A549 (cell line): ENCODE measurements at regions not wholly inside any gene's neighbourhood (a gene's known extent, or its start where the extent isn't known, plus 50 kb on each side); places are given as distances from the start of the nearest gene placed in this dataset.

Experiments
- ATAC-seq, 2 experiments: fragments of 200-7000 bp in 1 of 2; fragments of >200 bp in 1 of 2; cut with Nextera tagmentation in 1 of 2; cut with Tn5 transposase in 1 of 2; 3 replicates each; pipeline versions ENCODE4 v1.8.0 to v1.9.1; 2018 to 2020; ENCODE audit warnings: mild to moderate bottlenecking in 1 of 2, moderate library complexity in 1 of 2
- CTCF ChIA-PET: fragments of 300-600 bp; sonication (Branson Sonifier 250); formaldehyde crosslinking; extraction: SDS; loops from one replicate; lab custom pipeline; 2021; ENCODE audit warnings: antibody characterized with exemption, inconsistent platforms; lab: Yijun Ruan, JAX
- POLR2A ChIA-PET: fragments of 350-600 bp; formaldehyde crosslinking; extraction: SDS; loops from one replicate; lab custom pipeline; 2021; ENCODE audit warnings: antibody characterized with exemption, inconsistent platforms; lab: Yijun Ruan, JAX
- DNase-seq, 2 experiments: peaks; one replicate each; pipeline versions ENCODE4 v3.0.0 to v3.0.0-alpha.2; 2011 to 2016; ENCODE audit warnings: low read depth in 1 of 2, low spot score in 1 of 2
- FAIRE-seq: peaks from 2 replicates; lab custom pipeline; 2011; peaks lifted over from hg19 to GRCh38; lab: Jason Lieb, UNC
- H3K27ac ChIP-seq, 2 experiments: fragments of >200 bp; sonication (Bioruptor Twin); formaldehyde crosslinking; 3 replicates each; pipeline ENCODE4 v1.5.1; 2016 to 2017
- H3K4me1 ChIP-seq: fragments of >200 bp; sonication (Bioruptor Twin); formaldehyde crosslinking; 3 replicates; pipeline ENCODE4 v1.6.1; 2016
- H3K4me2 ChIP-seq: fragments of >200 bp; sonication (Bioruptor Twin); formaldehyde crosslinking; 3 replicates; pipeline ENCODE4 v1.6.1; 2016
- H3K4me3 ChIP-seq: fragments of >200 bp; sonication (Bioruptor Twin); formaldehyde crosslinking; 3 replicates; pipeline ENCODE4 v1.5.1; 2016
- H3K9me3 ChIP-seq: fragments of >200 bp; sonication (Bioruptor Twin); formaldehyde crosslinking; 3 replicates; pipeline ENCODE4 v1.6.1; 2016
- BHLHE40 ChIP-seq: IDR thresholded peaks from 2 replicates; pipeline ENCODE4 v1.6.1; 2012; ENCODE audit warnings: low read depth, low read length, inconsistent platforms
- CBX8 ChIP-seq: fragments of 200-600 bp; sonication (generic); IDR thresholded peaks from 2 replicates; pipeline ENCODE4 v1.6.1; 2016
- CEBPB ChIP-seq, 2 experiments: fragments of >200 bp in 1 of 2; sonication (Bioruptor Twin) in 1 of 2; formaldehyde crosslinking in 1 of 2; IDR thresholded peaks; 2 replicates each; pipeline ENCODE4 v1.6.1; 2012 to 2016
- EHF ChIP-seq: fragments of 250-450 bp; sonication (Bioruptor Pico); IDR thresholded peaks from 2 replicates; pipeline ENCODE4 v1.5.0; 2020; ENCODE audit warnings: mild to moderate bottlenecking
- EHMT2 ChIP-seq: fragments of 200-600 bp; sonication (generic); IDR thresholded peaks from 2 replicates; pipeline ENCODE4 v1.6.1; 2016; ENCODE audit warnings: antibody characterized with exemption, low read depth, mild to moderate bottlenecking, moderate library complexity
- ESRRA ChIP-seq: fragments of 150-350 bp; IDR thresholded peaks from 2 replicates; pipeline ENCODE4 v1.6.1; 2014; ENCODE audit warnings: mild to moderate bottlenecking, low read length, borderline replicate concordance
- FOSB ChIP-seq: fragments of 250-450 bp; sonication (Bioruptor Pico); IDR thresholded peaks from 2 replicates; pipeline ENCODE4 v1.5.0; 2020; ENCODE audit warnings: mild to moderate bottlenecking, moderate library complexity
- FOSL2 ChIP-seq, 2 experiments: fragments of 450-650 bp in 1 of 2; fragments of >200 bp in 1 of 2; sonication (Bioruptor Twin) in 1 of 2; formaldehyde crosslinking; IDR thresholded peaks; 2 replicates each; pipeline versions ENCODE4 v1.5.0 to v1.6.1; 2016 to 2020; ENCODE audit warnings: mild to moderate bottlenecking in 1 of 2, moderate library complexity in 1 of 2
- FOXS1 ChIP-seq: fragments of 250-450 bp; sonication (Bioruptor Pico); IDR thresholded peaks from 2 replicates; pipeline ENCODE4 v1.5.0; 2020; ENCODE audit warnings: mild to moderate bottlenecking, moderate library complexity
- GATA3 ChIP-seq: IDR thresholded peaks from 2 replicates; pipeline ENCODE4 v1.6.1; 2012; ENCODE audit warnings: borderline replicate concordance
- HEYL ChIP-seq: fragments of 250-450 bp; sonication (Bioruptor Pico); IDR thresholded peaks from 2 replicates; pipeline ENCODE4 v1.8.0; 2021; ENCODE audit warnings: mild to moderate bottlenecking, moderate library complexity
- HOXA7 ChIP-seq: fragments of 250-450 bp; sonication (Bioruptor Pico); IDR thresholded peaks from 2 replicates; pipeline ENCODE4 v1.5.0; 2020; ENCODE audit warnings: mild to moderate bottlenecking, moderate library complexity
- HOXB13 ChIP-seq: fragments of 250-450 bp; sonication (Bioruptor Pico); IDR thresholded peaks from 2 replicates; pipeline ENCODE4 v1.5.0; 2020; ENCODE audit warnings: low read depth, mild to moderate bottlenecking, moderate library complexity
- HOXB5 ChIP-seq: fragments of 250-450 bp; sonication (Bioruptor Pico); IDR thresholded peaks from 2 replicates; pipeline ENCODE4 v1.5.0; 2020; ENCODE audit warnings: mild to moderate bottlenecking, moderate library complexity
- KDM1A ChIP-seq: fragments of 200-600 bp; sonication (generic); IDR thresholded peaks from 2 replicates; pipeline ENCODE4 v1.6.1; 2016; ENCODE audit warnings: low read depth, mild to moderate bottlenecking
- KDM5A ChIP-seq: fragments of 200-600 bp; sonication (generic); IDR thresholded peaks from 2 replicates; pipeline ENCODE4 v1.6.1; 2016; ENCODE audit warnings: antibody characterized with exemption, mild to moderate bottlenecking
- MAFK ChIP-seq: fragments of 450-650 bp; IDR thresholded peaks from 2 replicates; pipeline ENCODE4 v1.6.1; 2014; ENCODE audit not compliant: partially characterized antibody
- MYC ChIP-seq: IDR thresholded peaks from 2 replicates; pipeline ENCODE4 v1.6.1; 2012; ENCODE audit warnings: mild to moderate bottlenecking, inconsistent platforms, low read length, improper control_type of control experiment, borderline replicate concordance
- NFE2L2 ChIP-seq: fragments of 150-350 bp; conservative IDR thresholded peaks from 2 replicates; pipeline ENCODE4 v1.6.1; 2014; ENCODE audit warnings: low read length
- PHF8 ChIP-seq: fragments of 200-600 bp; sonication (generic); IDR thresholded peaks from 2 replicates; pipeline ENCODE4 v1.6.1; 2016; ENCODE audit warnings: low read depth, mild to moderate bottlenecking, antibody characterized with exemption, moderate library complexity, borderline replicate concordance
- POLR2AphosphoS2 ChIP-seq: conservative IDR thresholded peaks from 2 replicates; pipeline ENCODE4 v1.6.1; 2012; ENCODE audit warnings: low read length, improper control_type of control experiment, inconsistent platforms
- RAD21 ChIP-seq, 2 experiments: fragments of >200 bp in 1 of 2; sonication (Bioruptor Twin) in 1 of 2; formaldehyde crosslinking in 1 of 2; IDR thresholded peaks in 1 of 2; conservative IDR thresholded peaks in 1 of 2; 2 replicates in 1 of 2; 3 replicates in 1 of 2; pipeline ENCODE4 v1.6.1; 2012 to 2018; ENCODE audit warnings: inconsistent platforms in 1 of 2
- RARB ChIP-seq: fragments of 250-450 bp; sonication (Bioruptor Pico); IDR thresholded peaks from 2 replicates; pipeline ENCODE4 v1.8.0; 2021; ENCODE audit warnings: mild to moderate bottlenecking, moderate library complexity
- RFX5 ChIP-seq: fragments of 450-650 bp; IDR thresholded peaks from 2 replicates; pipeline ENCODE4 v1.7.1; 2014; ENCODE audit warnings: antibody characterized with exemption, mild to moderate bottlenecking, moderate library complexity
- RNF2 ChIP-seq: fragments of 200-600 bp; sonication (generic); IDR thresholded peaks from 2 replicates; pipeline ENCODE4 v1.6.1; 2016; ENCODE audit warnings: low read depth, mild to moderate bottlenecking, antibody characterized with exemption, moderate library complexity, borderline replicate concordance
- SMC3 ChIP-seq: fragments of >200 bp; sonication (Bioruptor Twin); formaldehyde crosslinking; IDR thresholded peaks from 3 replicates; pipeline ENCODE4 v1.6.1; 2018; ENCODE audit warnings: inconsistent platforms
- SREBF2 ChIP-seq: fragments of 450-650 bp; IDR thresholded peaks from 2 replicates; pipeline ENCODE4 v1.6.1; 2014; ENCODE audit warnings: mild to moderate bottlenecking, moderate library complexity
- TFCP2L1 ChIP-seq: fragments of 250-450 bp; sonication (Bioruptor Pico); IDR thresholded peaks from 2 replicates; pipeline ENCODE4 v1.5.0; 2021; ENCODE audit warnings: mild to moderate bottlenecking
- ZC3H11A ChIP-seq: fragments of 450-650 bp; IDR thresholded peaks from 2 replicates; pipeline ENCODE4 v1.6.1; 2014; ENCODE audit warnings: antibody characterized with exemption, mild to moderate bottlenecking
- WGBS: methylation state at CpG from one replicate; pipeline ENCODE4 v1.1.6; 2017; ENCODE audit errors: missing lambda C conversion rate; 5-methylcytosine and 5-hydroxymethylcytosine counted together
- TF ChIP-seq, protein P1 (sequence below): fragments of 450-650 bp; IDR thresholded peaks from 2 replicates; pipeline ENCODE4 v1.6.1; 2014; ENCODE audit warnings: antibody characterized with exemption

- WGBS = 20% methylated on average over 2 of the region's 2 CpGs
- CTCF ChIA-PET = no interaction called here
- ATAC-seq (no peak), DNase-seq (no peak)
- H3K4me1 ChIP-seq = no peaks in the 10 kb centered on the region
- TF ChIP-seq HOXB13 (CRISPR knock-in tag) = no peak
- TF ChIP-seq NFE2L2 = no peak
- TF ChIP-seq GATA3 = no peak
- TF ChIP-seq, all 56 proteins: peak for 0
- POLR2A ChIA-PET = no interaction called here
- FAIRE-seq = no peak
- no peaks in the 10 kb centered on the region for H3K9me3 ChIP-seq
- H3K4me3 ChIP-seq = no peak overlapping the region
- no peak overlapping the region for H3K27ac ChIP-seq
- H3K4me2 ChIP-seq = no peak overlapping the region
These were observed 260.6 kb downstream of the ERMARD start for GRCh38 chr6:170012037-170012330.

- Histone ChIP-seq H3K4me2 (no peak overlapping the region), H3K27ac (no peak overlapping the region), H3K4me1 (no peaks in the 10 kb centered on the region), H3K9me3 (no peaks in the 10 kb centered on the region), H3K4me3 (no peak overlapping the region)
- no peak for FAIRE-seq
- 62% methylated on average over 12 of the region's 23 CpGs for WGBS
- DNase-seq = no peak
- ChIA-PET POLR2A (no interaction called here), CTCF (interaction anchor here (1.3 kb wide), 1 partner anchor 9 kb away, joined by 3 read pairs; no protein-coding TSS in a partner anchor)
- TF ChIP-seq FOSB (CRISPR knock-in tag) = no peak
- TF ChIP-seq FOXS1 (CRISPR knock-in tag) = no peak
- TF ChIP-seq, protein P1, sequence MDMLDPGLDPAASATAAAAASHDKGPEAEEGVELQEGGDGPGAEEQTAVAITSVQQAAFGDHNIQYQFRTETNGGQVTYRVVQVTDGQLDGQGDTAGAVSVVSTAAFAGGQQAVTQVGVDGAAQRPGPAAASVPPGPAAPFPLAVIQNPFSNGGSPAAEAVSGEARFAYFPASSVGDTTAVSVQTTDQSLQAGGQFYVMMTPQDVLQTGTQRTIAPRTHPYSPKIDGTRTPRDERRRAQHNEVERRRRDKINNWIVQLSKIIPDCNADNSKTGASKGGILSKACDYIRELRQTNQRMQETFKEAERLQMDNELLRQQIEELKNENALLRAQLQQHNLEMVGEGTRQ = no peak
- no peak for TF ChIP-seq HOXA7 (CRISPR knock-in tag)
- TF ChIP-seq EHMT2 = no peak
- no peak for TF ChIP-seq GATA3
- no peak for TF ChIP-seq PHF8
- no peak for TF ChIP-seq ZC3H11A
- TF ChIP-seq HOXB5 (CRISPR knock-in tag) = no peak
- no peak for TF ChIP-seq ESRRA
- no peak for TF ChIP-seq TFCP2L1 (CRISPR knock-in tag)
- no peak for TF ChIP-seq RNF2
- TF ChIP-seq FOSL2 (IDR thresholded peaks at IDR 0.05) = no peak
- no peak for TF ChIP-seq FOSL2 (CRISPR knock-in tag; IDR thresholded peaks at IDR 0.05)
- TF ChIP-seq HEYL (CRISPR knock-in tag) = no peak
- no peak for ATAC-seq
These were observed 260.0 kb downstream of the ERMARD start for GRCh38 chr6:170011204-170012036.

- Histone ChIP-seq H3K4me2 (no peak overlapping the region), H3K27ac (no peak overlapping the region), H3K9me3 (no peaks in the 10 kb centered on the region), H3K4me3 (no peak overlapping the region), H3K4me1 (no peaks in the 10 kb centered on the region)
- ATAC-seq = no peak
- no peak for TF ChIP-seq FOSL2 (IDR thresholded peaks at IDR 0.05)
- no peak for TF ChIP-seq FOSL2 (CRISPR knock-in tag; IDR thresholded peaks at IDR 0.05)
- no peak for TF ChIP-seq CEBPB (IDR thresholded peaks at IDR 0.05)
- no peak for TF ChIP-seq BHLHE40
- no peak for TF ChIP-seq HOXB13 (CRISPR knock-in tag)
- TF ChIP-seq, protein P1 = no peak
- TF ChIP-seq MYC = no peak
- TF ChIP-seq SMC3 = no peak
- TF ChIP-seq FOSB (CRISPR knock-in tag) = no peak
- TF ChIP-seq MAFK = no peak
- TF ChIP-seq RAD21 (conservative IDR thresholded peaks at IDR 0.05 in 1 of 2, IDR thresholded peaks at IDR 0.05 in 1 of 2) = no peak
- TF ChIP-seq RFX5 = no peak
- TF ChIP-seq POLR2AphosphoS2 = no peak
- no peak for TF ChIP-seq KDM1A
- TF ChIP-seq SREBF2 = no peak
- TF ChIP-seq HEYL (CRISPR knock-in tag) = no peak
- TF ChIP-seq RARB (CRISPR knock-in tag) = no peak
- TF ChIP-seq KDM5A = no peak
- no peak for TF ChIP-seq EHF (CRISPR knock-in tag)
- no peak for TF ChIP-seq CBX8
- ChIA-PET POLR2A (no interaction called here), CTCF (interaction anchor here (1.2 to 1.3 kb wide), 2 partner anchors 10 to 12 kb away, joined by 3 read pairs; no protein-coding TSS in a partner anchor)
- no peak for DNase-seq
- FAIRE-seq = no peak
- WGBS = 75% methylated on average over 11 of the region's 13 CpGs
These were observed 259.3 kb downstream of the ERMARD start for GRCh38 chr6:170010665-170011203.
